Activated CD4-positive, alpha-beta T cell treated with anti-CD3 and anti-CD28 coated beads for 4 hours (primary cell): ENCODE measurements at regions not wholly inside any gene's neighbourhood (a gene's known extent, or its start where the extent isn't known, plus 50 kb on each side); places are given as distances from the start of the nearest gene placed in this dataset.

Source experiments
- DNase-seq, 2 donors: peaks; one replicate each; pipeline ENCODE4 v3.0.0-alpha.2; 2020

GRCh38 chr3:72421786-72422185 is 426.5 kb downstream of the SHQ1 start:
- no peak for DNase-seq

GRCh38 chr3:72421126-72421525 is 427.1 kb downstream of the SHQ1 start:
- no peak for DNase-seq

DNA sequence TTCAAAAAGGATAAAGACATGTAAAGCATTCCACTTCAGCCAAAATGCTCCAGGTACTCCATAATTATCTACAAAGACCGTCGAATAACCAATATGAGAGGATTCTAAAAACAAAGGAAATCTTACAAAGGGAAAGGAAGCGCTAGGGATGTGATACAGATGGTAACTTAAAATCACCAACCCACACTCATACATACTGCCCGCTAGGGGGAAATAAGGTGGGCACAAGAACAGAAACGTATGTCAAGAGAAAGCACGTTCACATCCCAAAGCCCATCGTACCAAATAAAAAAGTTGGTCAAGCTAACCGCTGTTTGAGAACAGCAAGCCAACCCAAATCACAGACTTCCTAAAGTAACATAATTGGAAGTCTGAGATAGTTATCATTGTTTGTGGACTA is 429.4 kb downstream of the SHQ1 start:
- no peak for DNase-seq

GRCh38 chr3:72418244-72418643 is 430.0 kb downstream of the SHQ1 start:
- no peak for DNase-seq

GRCh38 chr3:72414481-72415016 is 433.7 kb downstream of the SHQ1 start:
- no peak for DNase-seq

- no peak for DNase-seq
Measured at GRCh38 chr3:72413228-72413627, 435.0 kb downstream of the SHQ1 start.

DNA sequence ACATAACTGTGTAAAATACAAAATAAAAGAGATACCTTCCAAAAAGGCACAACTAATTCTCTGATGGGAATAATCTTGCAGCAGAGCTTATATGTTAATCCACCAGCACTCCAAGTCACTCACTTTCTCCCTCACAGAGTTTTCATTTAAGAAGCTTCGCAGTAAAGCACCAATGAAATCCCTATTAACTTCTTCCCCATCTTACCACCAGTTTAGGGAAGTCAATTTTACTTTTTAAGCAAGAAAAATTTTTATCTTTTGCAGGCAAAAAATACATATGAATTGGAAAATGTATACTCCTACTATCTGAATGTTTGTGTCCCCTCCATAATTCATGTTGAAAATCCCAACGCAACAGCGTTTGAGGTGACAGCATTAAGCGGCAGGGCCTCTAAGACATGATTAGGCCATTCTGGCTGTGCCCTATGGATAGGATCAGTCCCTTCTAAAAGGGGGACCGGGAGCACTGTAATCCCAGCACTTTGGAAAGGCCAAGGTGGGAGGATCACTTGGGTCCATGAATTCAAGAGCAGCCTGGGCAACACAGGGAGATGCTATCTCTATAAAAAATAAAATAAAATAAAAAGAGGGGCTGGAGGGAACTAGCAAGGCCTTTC is 435.8 kb downstream of the SHQ1 start:
- DNase-seq, result no peak

- no peak for DNase-seq
Measured at GRCh38 chr3:72411843-72412242, 436.4 kb downstream of the SHQ1 start.

GRCh38 chr3:72411126-72411525 is 437.1 kb downstream of the SHQ1 start:
- DNase-seq, result no peak

DNA sequence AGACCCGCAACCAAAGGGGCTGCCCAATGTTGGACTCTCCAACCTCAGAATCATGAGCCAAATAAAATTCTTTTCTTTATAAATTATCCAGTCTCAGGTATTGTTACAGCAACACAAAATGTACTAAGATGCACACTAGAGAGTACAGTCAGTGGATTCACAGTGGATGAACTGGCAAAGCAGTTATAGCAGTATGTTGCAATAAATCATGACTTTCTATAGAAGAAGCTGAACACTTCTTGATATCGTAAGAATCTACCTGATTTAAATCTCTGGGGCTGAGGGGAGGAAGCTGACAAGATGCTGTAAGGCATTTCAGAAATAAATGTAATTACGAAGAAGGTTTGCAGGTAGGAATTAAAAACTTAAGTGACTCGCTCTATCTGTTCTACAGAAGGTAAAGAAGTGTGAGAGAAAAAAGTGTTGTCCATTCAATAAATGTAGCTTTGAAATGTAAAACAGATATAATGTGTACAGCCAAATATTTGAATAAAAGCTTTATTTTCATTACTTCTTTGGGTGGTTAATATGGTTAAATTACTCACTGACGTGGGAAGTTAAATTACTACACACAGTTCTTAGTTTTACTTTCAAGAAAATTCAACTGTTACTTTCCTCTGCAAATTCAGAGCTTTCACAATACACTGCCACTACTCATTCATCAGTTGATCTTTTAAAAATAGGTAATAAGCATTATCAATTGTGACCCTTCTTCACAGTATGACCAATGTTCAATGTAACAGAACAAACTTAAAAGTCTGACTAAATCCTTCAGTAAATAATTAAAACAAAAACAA is 439.1 kb downstream of the SHQ1 start:
- DNase-seq, result no peak

DNA sequence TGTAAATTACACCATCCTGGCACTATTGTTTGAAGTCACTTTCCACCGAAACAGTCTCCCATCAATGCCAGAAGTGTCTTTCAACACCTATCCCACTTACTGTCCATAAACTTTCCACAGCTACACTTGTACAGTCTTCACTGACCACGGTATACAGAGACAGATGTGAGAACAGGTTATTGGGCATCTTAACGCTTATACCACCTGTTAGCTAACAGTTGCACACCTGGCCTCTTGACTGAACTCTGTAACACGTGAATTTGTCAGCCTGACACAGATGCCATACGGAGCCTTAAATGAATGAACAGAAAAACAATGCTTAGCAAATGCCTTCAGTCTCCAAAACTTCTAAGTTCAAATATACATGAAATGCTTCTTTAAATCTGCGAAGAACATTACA is 440.5 kb downstream of the SHQ1 start:
- no peak for DNase-seq

DNA sequence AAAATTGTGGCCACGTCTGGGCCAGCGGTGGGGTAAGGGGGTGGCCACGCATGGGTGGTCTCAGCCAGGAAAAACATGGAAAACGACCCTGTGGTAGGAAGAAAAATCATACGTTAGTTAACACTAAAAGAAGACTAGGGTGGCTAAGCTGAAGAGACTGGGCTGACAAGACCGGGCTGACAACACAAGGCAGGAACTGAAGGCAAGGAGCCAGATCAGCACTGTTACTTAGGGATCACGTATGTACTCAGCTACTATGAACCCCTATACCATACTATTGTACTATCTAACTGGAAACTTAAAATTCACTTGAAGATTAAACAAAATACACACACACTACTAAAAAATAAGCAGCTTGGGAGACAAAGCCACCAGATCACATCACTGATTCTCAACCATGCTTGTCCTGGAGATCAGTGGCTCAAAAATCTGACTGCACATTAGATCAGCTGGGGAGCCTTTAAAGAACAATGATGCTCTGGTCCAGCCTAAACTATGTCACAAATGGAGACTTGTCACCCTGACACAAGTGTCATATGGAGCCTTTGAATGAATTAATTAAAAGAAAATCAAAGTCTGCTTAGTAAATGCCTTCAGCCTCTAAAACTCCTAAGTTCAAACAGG is 442.2 kb downstream of the SHQ1 start:
- no peak for DNase-seq

DNA sequence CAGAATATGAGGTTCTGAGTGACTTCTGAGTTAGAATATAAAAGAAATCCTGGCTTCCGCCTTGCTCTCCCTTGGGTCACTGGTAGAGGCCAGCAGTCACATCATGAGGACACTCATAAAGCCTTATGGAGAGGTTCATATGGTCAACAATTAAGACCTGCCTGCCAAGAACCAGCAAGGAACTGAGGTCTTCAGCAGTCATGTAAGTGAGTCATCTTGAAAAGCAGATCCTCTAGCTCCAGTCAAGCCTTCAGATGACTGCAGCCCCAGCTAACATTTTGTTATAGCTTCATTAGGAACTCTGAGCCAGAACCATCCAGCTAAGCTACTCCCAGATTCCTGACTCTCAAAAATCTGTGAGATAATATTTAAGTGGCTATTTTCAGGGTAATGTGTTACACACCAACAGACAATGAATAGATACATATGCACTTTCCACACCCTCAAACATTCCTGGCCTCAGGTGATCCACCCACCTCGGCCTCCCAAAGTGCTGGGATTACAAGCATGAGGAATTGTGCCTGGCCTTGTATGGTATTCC is 447.2 kb downstream of the SHQ1 start:
- no peak for DNase-seq

DNA sequence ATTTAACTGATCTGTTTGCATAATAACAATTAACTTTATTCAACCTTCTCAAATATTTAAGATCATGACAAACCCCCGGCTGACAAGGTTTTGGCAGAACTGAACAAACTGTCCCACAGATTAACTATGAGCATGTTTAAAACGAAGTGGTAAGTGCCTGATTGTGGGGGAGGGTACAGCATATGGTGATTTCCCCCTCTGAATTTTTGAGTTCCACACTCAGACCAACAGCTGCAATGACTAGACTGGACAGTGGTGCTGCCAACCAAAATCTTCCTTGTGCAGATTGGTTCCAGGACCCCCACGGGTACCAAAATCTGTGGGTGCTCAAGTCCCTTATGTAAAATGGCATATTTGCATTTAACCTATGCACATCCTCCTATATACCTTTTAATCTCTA is 449.5 kb downstream of the SHQ1 start:
- no peak for DNase-seq

- DNase-seq, result no peak
Measured at GRCh38 chr3:72397586-72397985, 450.7 kb downstream of the SHQ1 start.

- no peak for DNase-seq
Measured at GRCh38 chr3:72396899-72397298, 451.3 kb downstream of the SHQ1 start.

DNA sequence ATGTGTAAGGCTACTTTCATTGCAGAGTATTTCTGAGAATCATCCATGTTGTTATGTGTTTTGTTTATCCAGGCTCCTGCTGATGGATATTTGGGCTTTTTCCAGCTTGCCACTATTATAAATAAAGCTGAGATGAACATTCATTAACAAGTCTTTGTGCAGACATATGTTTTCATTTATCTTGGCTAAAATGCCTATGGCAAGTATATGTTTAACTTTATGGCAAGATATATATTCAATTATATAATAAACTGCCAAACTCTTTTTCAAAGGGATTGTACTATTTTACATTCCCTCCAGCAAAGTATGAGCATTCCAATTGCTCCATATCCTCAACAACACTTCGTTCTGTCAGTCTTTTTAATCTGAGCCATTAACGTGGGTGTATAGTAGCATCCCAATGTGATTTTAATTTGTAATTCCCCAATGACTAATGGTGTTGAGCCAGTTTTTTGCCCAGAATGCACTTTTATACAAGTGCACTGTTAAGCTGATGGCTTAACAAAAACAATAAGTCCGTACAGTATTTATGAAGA is 452.4 kb downstream of the SHQ1 start:
- no peak for DNase-seq

DNA sequence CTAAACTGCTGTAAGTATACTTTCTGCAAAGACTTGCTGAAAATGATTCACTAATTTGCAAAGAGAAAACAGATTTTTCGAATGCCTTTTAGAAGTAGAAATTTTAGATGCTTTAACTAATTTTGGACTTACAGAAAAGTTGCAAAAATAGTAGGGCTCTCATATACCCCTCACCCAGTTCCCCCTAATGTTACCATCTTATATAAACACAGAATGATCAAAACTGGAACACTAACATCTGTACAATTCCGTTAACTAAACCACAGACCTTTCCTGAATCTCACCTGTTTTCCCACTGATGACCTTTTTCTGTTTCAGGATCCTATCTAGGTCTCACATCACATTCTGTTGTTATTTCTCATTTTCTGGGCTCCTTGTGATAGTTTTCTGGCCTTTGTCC is 454.8 kb downstream of the SHQ1 start:
- no peak for DNase-seq

DNA sequence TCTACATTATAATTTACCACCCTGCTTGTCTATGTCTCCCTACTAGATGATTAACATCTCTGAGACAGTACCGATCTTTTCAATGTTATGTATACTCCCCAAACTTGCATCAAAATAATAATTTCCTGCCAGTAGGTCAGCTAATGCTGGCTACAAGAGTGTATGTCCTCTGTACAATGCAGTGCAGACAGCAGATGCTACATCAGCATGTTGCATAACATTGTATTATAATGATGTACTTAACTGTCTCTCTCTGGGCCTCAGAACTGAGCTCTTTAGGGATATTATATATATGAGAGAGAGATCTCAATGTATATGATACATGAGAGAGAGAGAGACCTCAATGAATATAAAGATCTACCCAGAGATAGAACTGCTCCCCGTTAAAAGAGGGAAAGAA is 456.6 kb downstream of the SHQ1 start:
- no peak for DNase-seq

DNA sequence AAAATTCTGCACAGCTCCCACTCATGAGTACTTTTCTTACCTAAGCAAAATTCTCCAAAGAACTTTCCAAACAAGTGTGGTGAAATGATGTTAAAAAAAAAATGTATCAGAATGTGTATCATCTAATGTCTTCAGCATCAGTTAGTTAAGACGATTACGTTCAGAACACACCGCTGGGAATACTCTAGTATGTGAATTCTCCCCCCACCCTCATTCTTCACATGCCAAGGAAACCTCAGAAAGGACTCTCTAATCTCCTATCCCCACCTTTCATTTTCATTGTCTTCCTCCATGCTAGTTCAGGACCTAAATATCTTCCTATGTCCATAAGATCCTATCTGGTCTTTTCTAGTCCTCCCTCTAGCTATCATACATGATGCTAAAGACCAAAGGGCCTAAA is 457.4 kb downstream of the SHQ1 start:
- DNase-seq, result no peak

GRCh38 chr3:72388644-72389043 is 459.6 kb downstream of the SHQ1 start:
- DNase-seq, result no peak

DNA sequence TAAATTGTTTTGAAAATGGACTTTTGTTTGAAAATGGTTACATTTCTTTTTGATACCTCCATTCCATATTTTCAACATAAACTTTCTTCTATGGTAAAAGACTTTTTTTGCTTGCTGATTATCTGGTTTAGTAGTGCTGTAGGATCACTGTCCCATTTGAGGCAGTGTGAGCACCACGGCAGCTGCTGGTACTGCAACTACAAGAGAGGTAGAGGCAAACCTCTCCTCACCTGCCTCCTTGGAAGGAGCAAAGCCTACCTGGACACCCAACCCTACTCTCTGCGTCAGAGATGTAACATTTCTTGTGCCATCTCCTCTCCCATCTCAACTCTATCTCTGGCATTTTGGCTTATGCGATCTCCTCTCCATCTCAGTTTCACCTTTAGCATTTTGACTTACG is 460.1 kb downstream of the SHQ1 start:
- no peak for DNase-seq

- DNase-seq, result no peak
Measured at GRCh38 chr3:72386327-72387000, 461.8 kb downstream of the SHQ1 start.
